CD4-positive, alpha-beta T cell (primary cell): ENCODE measurements at regions not wholly inside any gene's neighbourhood (a gene's known extent, or its start where the extent isn't known, plus 50 kb on each side); places are given as distances from the start of the nearest gene placed in this dataset.

Experiments used
- ATAC-seq: fragments of 200-7000 bp; cut with Tn5 transposase; one replicate; pipeline ENCODE4 v1.10.0; 2022; ENCODE audit warnings: mild to moderate bottlenecking; ENCODE audit not compliant: poor library complexity
- CTCF ChIA-PET: fragments of 350-600 bp; sonication (Branson Sonifier 250); formaldehyde crosslinking; loops from one replicate; lab custom pipeline; 2021; ENCODE audit warnings: antibody characterized with exemption, inconsistent platforms; lab: Charles Lee
- POLR2A ChIA-PET: fragments of 350-600 bp; sonication (Branson Sonifier 250); formaldehyde crosslinking; loops from one replicate; lab custom pipeline; 2021; ENCODE audit warnings: antibody characterized with exemption, inconsistent platforms; lab: Charles Lee
- DNase-seq, 14 experiments: peaks; one replicate each; pipeline ENCODE4 v3.0.0-alpha.2; 2013 to 2020; ENCODE audit warnings: mixed read lengths in 2 of 14
- H3K27ac ChIP-seq, 2 donors: one replicate each; pipeline versions ENCODE4 v1.5.1 to v1.7.0; 2013; ENCODE audit warnings: low read length in 2 of 2, low read depth in 1 of 2, mild to moderate bottlenecking in 1 of 2
- H3K27me3 ChIP-seq, 2 experiments: 1 replicate in 1 of 2; 2 replicates in 1 of 2; pipeline versions ENCODE4 v1.6.1 to v1.7.0; 2013; ENCODE audit warnings: low read length in 2 of 2, control low read depth in 1 of 2, mild to moderate bottlenecking in 1 of 2, moderate library complexity in 1 of 2; ENCODE audit not compliant: insufficient read depth in 2 of 2, control insufficient read depth in 1 of 2
- H3K36me3 ChIP-seq: one replicate; pipeline ENCODE4 v1.6.1; 2013; ENCODE audit warnings: low read length, control low read depth; ENCODE audit not compliant: insufficient read depth
- H3K4me1 ChIP-seq: one replicate; pipeline ENCODE4 v1.6.1; 2013; ENCODE audit warnings: low read length, control low read depth; ENCODE audit not compliant: insufficient read depth
- H3K4me3 ChIP-seq: one replicate; pipeline ENCODE4 v1.5.1; 2013; ENCODE audit warnings: mild to moderate bottlenecking, low read length, moderate library complexity
- H3K9me3 ChIP-seq, 2 experiments: 1 replicate in 1 of 2; 2 replicates in 1 of 2; pipeline versions ENCODE4 v1.6.1 to v1.7.0; 2013; ENCODE audit warnings: low read length in 2 of 2, mild to moderate bottlenecking in 2 of 2, control low read depth in 1 of 2, moderate library complexity in 1 of 2; ENCODE audit not compliant: control insufficient read depth in 1 of 2, insufficient read depth in 1 of 2
- H3K27ac Mint-ChIP-seq: one replicate; pipeline ENCODE4 v1.8.0; 2020; ENCODE audit warnings: mixed read lengths
- H3K27me3 Mint-ChIP-seq: one replicate; pipeline ENCODE4 v1.8.0; 2021; ENCODE audit warnings: mixed read lengths
- H3K36me3 Mint-ChIP-seq: one replicate; pipeline ENCODE4 v1.8.0; 2021; ENCODE audit warnings: low read depth, mixed read lengths
- H3K4me1 Mint-ChIP-seq: one replicate; pipeline ENCODE4 v1.8.0; 2021; ENCODE audit warnings: low read depth, mixed read lengths
- H3K4me3 Mint-ChIP-seq: one replicate; pipeline ENCODE4 v1.8.0; 2020; ENCODE audit warnings: mild to moderate bottlenecking, mixed read lengths
- H3K9me3 Mint-ChIP-seq: one replicate; pipeline ENCODE4 v1.8.0; 2020; ENCODE audit warnings: mixed read lengths
- intact Hi-C, 2 experiments: fragments of 100-400 bp; cut with DNase I in 1 of 2; cut with micrococcal nuclease in 1 of 2; formaldehyde crosslinking; loops; one replicate each; pipeline versions ENCODE4 v1.15.1 to v1.9.0; 2023 to 2025; cut with DNase I, micrococcal nuclease
- TF ChIP-seq, protein P1 (sequence below): fragments of 200-600 bp; IDR thresholded peaks from one replicate; pipeline ENCODE4 v1.8.0; 2022; ENCODE audit warnings: antibody characterized with exemption, mild to moderate bottlenecking

DNA sequence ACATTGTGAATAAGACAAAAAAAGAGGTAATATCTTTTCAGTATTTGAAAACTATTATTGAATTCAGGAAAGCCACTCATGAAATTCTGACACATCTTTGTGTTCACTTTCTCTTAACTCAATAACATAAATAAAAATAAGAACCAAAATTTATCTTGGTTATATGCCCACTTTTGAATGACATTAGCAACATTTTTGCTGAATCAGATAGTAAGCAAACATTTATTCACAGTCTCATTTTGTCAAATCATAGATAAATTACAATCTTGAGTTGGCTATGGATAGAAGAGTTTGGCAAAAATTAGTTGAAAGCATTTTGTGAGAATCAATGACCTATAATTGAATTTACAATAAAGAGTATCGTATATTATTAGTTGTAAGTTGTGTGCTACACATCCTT lies 545.1 kb upstream of the PKDCC start:
- H3K36me3 Mint-ChIP-seq: no peaks in the 10 kb centered on the region
- no peak overlapping the region for H3K4me3 ChIP-seq
- no peak overlapping the region for H3K27ac ChIP-seq
- ChIA-PET CTCF (no interaction called here), POLR2A (no interaction called here)
- no peak overlapping the region for H3K4me3 Mint-ChIP-seq
- H3K27ac Mint-ChIP-seq: no peak overlapping the region
- intact Hi-C loops: no loop called here
- H3K4me1 Mint-ChIP-seq: no peaks in the 10 kb centered on the region
- H3K27me3 Mint-ChIP-seq: no peaks in the 10 kb centered on the region
- no peaks in the 10 kb centered on the region for H3K4me1 ChIP-seq
- H3K36me3 ChIP-seq: no peaks in the 10 kb centered on the region
- TF ChIP-seq, protein P1, sequence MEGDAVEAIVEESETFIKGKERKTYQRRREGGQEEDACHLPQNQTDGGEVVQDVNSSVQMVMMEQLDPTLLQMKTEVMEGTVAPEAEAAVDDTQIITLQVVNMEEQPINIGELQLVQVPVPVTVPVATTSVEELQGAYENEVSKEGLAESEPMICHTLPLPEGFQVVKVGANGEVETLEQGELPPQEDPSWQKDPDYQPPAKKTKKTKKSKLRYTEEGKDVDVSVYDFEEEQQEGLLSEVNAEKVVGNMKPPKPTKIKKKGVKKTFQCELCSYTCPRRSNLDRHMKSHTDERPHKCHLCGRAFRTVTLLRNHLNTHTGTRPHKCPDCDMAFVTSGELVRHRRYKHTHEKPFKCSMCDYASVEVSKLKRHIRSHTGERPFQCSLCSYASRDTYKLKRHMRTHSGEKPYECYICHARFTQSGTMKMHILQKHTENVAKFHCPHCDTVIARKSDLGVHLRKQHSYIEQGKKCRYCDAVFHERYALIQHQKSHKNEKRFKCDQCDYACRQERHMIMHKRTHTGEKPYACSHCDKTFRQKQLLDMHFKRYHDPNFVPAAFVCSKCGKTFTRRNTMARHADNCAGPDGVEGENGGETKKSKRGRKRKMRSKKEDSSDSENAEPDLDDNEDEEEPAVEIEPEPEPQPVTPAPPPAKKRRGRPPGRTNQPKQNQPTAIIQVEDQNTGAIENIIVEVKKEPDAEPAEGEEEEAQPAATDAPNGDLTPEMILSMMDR: no peak
- H3K9me3 ChIP-seq: peaks cover 3 to 6% of the 10 kb centered on the region in 2 experiments
- no peaks in the 10 kb centered on the region for H3K27me3 ChIP-seq
- no peak for DNase-seq
- no peak for ATAC-seq
- peaks cover 14% of the 10 kb centered on the region for H3K9me3 Mint-ChIP-seq

DNA sequence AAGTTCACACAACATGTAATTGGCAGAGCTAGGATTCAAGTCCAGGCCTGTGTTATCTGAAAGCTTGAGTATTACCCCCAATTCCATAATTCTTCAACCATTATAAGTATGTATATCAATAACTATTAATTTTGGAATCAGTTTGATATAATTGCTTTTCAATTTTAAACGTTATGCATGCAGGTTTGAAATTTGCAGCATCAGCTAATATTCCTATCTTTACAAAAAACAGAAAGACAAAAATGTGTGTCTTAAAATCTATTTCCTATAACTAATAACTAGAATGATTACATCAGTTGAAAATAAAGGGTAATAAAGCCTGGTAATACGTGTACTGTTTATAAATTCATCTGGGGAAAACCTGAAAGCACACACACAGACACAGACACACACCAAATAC lies 543.3 kb upstream of the PKDCC start:
- no peaks in the 10 kb centered on the region for H3K27me3 Mint-ChIP-seq
- ChIA-PET CTCF (no interaction called here), POLR2A (no interaction called here)
- DNase-seq (no peak), ATAC-seq (no peak)
- Histone ChIP-seq H3K4me1 (no peaks in the 10 kb centered on the region), H3K27ac (no peak overlapping the region), H3K36me3 (no peaks in the 10 kb centered on the region), H3K9me3 (peaks cover 0 to 3% of the 10 kb centered on the region in 2 experiments), H3K4me3 (no peak overlapping the region), H3K27me3 (no peaks in the 10 kb centered on the region)
- TF ChIP-seq, protein P1: no peak
- H3K27ac Mint-ChIP-seq: no peak overlapping the region
- H3K9me3 Mint-ChIP-seq: peaks cover 14% of the 10 kb centered on the region
- no peaks in the 10 kb centered on the region for H3K36me3 Mint-ChIP-seq
- intact Hi-C loops: no loop called here
- H3K4me3 Mint-ChIP-seq: no peak overlapping the region
- H3K4me1 Mint-ChIP-seq: no peaks in the 10 kb centered on the region

DNA sequence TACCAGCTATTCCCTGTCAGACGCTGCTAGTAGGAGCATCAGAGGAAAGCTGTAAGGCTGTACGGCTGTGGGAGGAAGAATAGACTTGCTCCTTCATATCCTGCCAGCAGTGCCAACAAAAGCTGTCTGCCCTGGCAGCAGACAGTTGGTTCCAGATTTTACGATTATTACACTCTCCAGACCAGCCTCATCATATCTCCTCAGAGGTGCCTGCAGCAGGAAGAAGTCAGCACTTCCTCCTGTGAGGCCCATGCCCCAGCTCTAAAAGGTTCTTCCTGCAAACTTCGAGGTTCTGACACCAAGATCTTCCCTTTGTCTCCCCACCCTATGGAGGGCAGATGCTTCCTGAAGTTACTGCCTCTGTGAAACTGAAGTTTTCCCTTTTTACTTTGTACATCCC lies 537.7 kb upstream of the PKDCC start:
- CTCF ChIA-PET: no interaction called here

More for the DNA sequence above, 537.7 kb upstream of the PKDCC start:
- DNase-seq (no peak), ATAC-seq (no peak)
- Histone ChIP-seq H3K27me3 (no peaks in the 10 kb centered on the region), H3K36me3 (no peaks in the 10 kb centered on the region), H3K9me3 (no peaks in the 10 kb centered on the region), H3K4me1 (no peaks in the 10 kb centered on the region), H3K4me3 (no peak overlapping the region), H3K27ac (no peak overlapping the region)
- no peaks in the 10 kb centered on the region for H3K36me3 Mint-ChIP-seq
- H3K4me3 Mint-ChIP-seq: no peak overlapping the region
- H3K27ac Mint-ChIP-seq: no peak overlapping the region
- TF ChIP-seq, protein P1: no peak
- no peaks in the 10 kb centered on the region for H3K4me1 Mint-ChIP-seq
- intact Hi-C loops: no loop called here
- POLR2A ChIA-PET: no interaction called here
- H3K9me3 Mint-ChIP-seq: no peaks in the 10 kb centered on the region
- no peaks in the 10 kb centered on the region for H3K27me3 Mint-ChIP-seq
